Body of pancreas (tissue), 4 donors: ENCODE measurements at regions not wholly inside any gene's neighbourhood (a gene's known extent, or its start where the extent isn't known, plus 50 kb on each side); places are given as distances from the start of the nearest gene placed in this dataset.

Source experiments
- POLR2A ChIP-seq, 3 donors: fragments of 450-650 bp; IDR thresholded peaks; one replicate each; pipeline ENCODE4 v1.6.1; 2016; ENCODE audit warnings: antibody characterized with exemption in 3 of 3, mild to moderate bottlenecking in 2 of 3
- TF ChIP-seq, protein P1 (sequence below), 7 experiments: fragments of 450-650 bp in 4 of 7; fragments of 200-600 bp in 3 of 7; sonication (generic) in 3 of 7; IDR thresholded peaks; one replicate each; pipeline ENCODE4 v1.5.1; 2016 to 2019; ENCODE audit warnings: antibody characterized with exemption in 7 of 7

DNA sequence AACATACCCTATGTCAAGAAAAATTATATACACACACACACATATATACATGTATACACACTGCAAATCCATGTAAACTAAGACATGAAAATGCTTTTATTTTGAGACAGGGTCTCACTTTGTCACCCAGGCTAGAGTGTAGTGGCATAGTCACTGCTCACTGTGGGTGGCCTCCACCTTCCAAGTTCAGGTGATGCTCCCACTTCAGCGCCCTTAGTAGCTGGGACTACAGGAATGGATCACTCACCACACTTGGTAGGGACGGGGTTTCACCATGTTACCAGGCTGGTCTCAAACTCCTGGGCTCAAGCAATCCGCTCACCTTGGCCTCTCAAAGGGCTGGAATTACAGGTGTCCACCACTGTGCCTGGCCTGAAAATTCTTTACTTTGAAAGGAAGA, 617.6 kb downstream of the NYAP2 start:
- no peak for TF ChIP-seq POLR2A (IDR thresholded peaks at IDR 0.05)
- TF ChIP-seq, protein P1, sequence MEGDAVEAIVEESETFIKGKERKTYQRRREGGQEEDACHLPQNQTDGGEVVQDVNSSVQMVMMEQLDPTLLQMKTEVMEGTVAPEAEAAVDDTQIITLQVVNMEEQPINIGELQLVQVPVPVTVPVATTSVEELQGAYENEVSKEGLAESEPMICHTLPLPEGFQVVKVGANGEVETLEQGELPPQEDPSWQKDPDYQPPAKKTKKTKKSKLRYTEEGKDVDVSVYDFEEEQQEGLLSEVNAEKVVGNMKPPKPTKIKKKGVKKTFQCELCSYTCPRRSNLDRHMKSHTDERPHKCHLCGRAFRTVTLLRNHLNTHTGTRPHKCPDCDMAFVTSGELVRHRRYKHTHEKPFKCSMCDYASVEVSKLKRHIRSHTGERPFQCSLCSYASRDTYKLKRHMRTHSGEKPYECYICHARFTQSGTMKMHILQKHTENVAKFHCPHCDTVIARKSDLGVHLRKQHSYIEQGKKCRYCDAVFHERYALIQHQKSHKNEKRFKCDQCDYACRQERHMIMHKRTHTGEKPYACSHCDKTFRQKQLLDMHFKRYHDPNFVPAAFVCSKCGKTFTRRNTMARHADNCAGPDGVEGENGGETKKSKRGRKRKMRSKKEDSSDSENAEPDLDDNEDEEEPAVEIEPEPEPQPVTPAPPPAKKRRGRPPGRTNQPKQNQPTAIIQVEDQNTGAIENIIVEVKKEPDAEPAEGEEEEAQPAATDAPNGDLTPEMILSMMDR (IDR thresholded peaks at IDR 0.05): no peak
